Gastroesophageal sphincter (tissue), 3 donors: ENCODE measurements at regions not wholly inside any gene's neighbourhood (a gene's known extent, or its start where the extent isn't known, plus 50 kb on each side); places are given as distances from the start of the nearest gene placed in this dataset.

Experiments
- CTCF ChIP-seq, 4 experiments: fragments of 200-600 bp in 2 of 4; fragments of 450-650 bp in 2 of 4; sonication (generic) in 1 of 4; IDR thresholded peaks; one replicate each; pipeline ENCODE4 v1.5.1; 2017 to 2019; ENCODE audit warnings: antibody characterized with exemption in 4 of 4, mild to moderate bottlenecking in 2 of 4, moderate library complexity in 2 of 4
- EP300 ChIP-seq: sonication (generic); formaldehyde crosslinking; IDR thresholded peaks from one replicate; pipeline ENCODE4 v1.6.1; 2017; ENCODE audit warnings: antibody characterized with exemption, mild to moderate bottlenecking
- POLR2A ChIP-seq, 2 donors: fragments of 450-650 bp; IDR thresholded peaks; one replicate each; pipeline ENCODE4 v1.6.1; 2017; ENCODE audit warnings: antibody characterized with exemption in 2 of 2, mild to moderate bottlenecking in 2 of 2, moderate library complexity in 1 of 2
- POLR2AphosphoS5 ChIP-seq: sonication (generic); formaldehyde crosslinking; IDR thresholded peaks from one replicate; pipeline ENCODE4 v1.6.1; 2017; ENCODE audit warnings: antibody characterized with exemption

DNA sequence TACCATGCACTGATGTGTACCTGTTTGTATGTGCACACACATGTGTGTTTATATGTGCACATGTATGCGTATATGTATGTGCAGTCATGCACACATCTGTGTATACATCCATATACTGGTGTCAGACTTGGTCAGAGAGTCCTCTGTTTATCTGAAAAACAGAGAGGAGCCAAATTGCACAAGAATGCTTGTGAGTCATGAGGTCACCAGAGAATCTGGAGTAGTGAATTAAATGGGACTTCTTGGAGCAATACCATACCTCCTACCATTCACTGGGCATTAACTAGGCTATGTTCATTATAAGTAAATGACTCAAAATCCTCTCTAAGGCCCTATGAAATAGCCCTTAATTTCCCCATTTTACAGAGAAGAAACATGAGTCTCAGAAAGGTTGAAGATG is 272.1 kb upstream of the C1orf87 start:
- no peak for TF ChIP-seq CTCF (IDR thresholded peaks at IDR 0.05)
- no peak for TF ChIP-seq EP300
- TF ChIP-seq POLR2A (IDR thresholded peaks at IDR 0.05), result no peak
- TF ChIP-seq POLR2AphosphoS5, result no peak
